ENCODE measurements at regions not wholly inside any gene's neighbourhood (a gene's known extent, or its start where the extent isn't known, plus 50 kb on each side); places are given as distances from the start of the nearest gene placed in this dataset.

- Histone ChIP-seq H3K27me3 (ENCODE audit: control insufficient read depth in 3 of 3, insufficient read depth in 3 of 3, low read length in 2 of 3) (no peaks in the 10 kb centered on the region), H3K27ac (ENCODE audit: low read depth in 1 of 2, low read length in 1 of 2) (no peak overlapping the region), H3K4me1 (ENCODE audit: control insufficient read depth in 5 of 5, insufficient read depth in 5 of 5, low read length in 5 of 5) (peaks cover 0 to 9% (median 3%) of the 10 kb centered on the region in 5 donors), H3K9ac (ENCODE audit: insufficient read depth in 1 of 2, low read length in 2 of 2) (no peak overlapping the region), H3K36me3 (ENCODE audit: control insufficient read depth in 4 of 4, insufficient read depth in 4 of 4, low read length in 4 of 4) (no peaks in the 10 kb centered on the region), H3K9me3 (ENCODE audit: control insufficient read depth in 4 of 4, insufficient read depth in 3 of 4, low read length in 3 of 4) (no peaks in the 10 kb centered on the region), H3K4me3 (no peak overlapping the region)
- DNase-seq (no peak), ATAC-seq (ENCODE audit: insufficient read depth, low FRiP score) (no peak)
- WGBS, 2 donors, result 59 to 66% methylated on average over 3 of the region's 3 CpGs
- TF ChIP-seq CTCF (IDR thresholded peaks at IDR 0.05; ENCODE audit: control extremely low read depth, extremely low read depth), result no peak
Observed at GRCh38 chr2:12205086-12205485, 458.7 kb downstream of the LPIN1 start.

- Histone ChIP-seq H3K9me3 (ENCODE audit: control insufficient read depth in 4 of 4, insufficient read depth in 3 of 4, low read length in 3 of 4) (no peaks in the 10 kb centered on the region), H3K27ac (ENCODE audit: low read depth in 1 of 2, low read length in 1 of 2) (no peak overlapping the region), H3K4me1 (ENCODE audit: control insufficient read depth in 5 of 5, insufficient read depth in 5 of 5, low read length in 5 of 5) (peaks cover 0 to 3% (median 2%) of the 10 kb centered on the region in 5 donors), H3K9ac (ENCODE audit: insufficient read depth in 1 of 2, low read length in 2 of 2) (no peak overlapping the region), H3K4me3 (no peak overlapping the region), H3K36me3 (ENCODE audit: control insufficient read depth in 4 of 4, insufficient read depth in 4 of 4, low read length in 4 of 4) (no peaks in the 10 kb centered on the region), H3K27me3 (ENCODE audit: control insufficient read depth in 3 of 3, insufficient read depth in 3 of 3, low read length in 2 of 3) (no peaks in the 10 kb centered on the region)
- TF ChIP-seq CTCF (IDR thresholded peaks at IDR 0.05; ENCODE audit: control extremely low read depth, extremely low read depth), result no peak
- DNase-seq (no peak), ATAC-seq (ENCODE audit: insufficient read depth, low FRiP score) (no peak)
- WGBS, 2 donors, result 73 to 76% methylated on average over 1 of the region's 1 CpG
Observed at GRCh38 chr2:12207491-12207890, 461.1 kb downstream of the LPIN1 start.

GRCh38 chr2:12210016-12210933, 463.8 kb downstream of the LPIN1 start:
- Histone ChIP-seq H3K9me3 (ENCODE audit: control insufficient read depth in 4 of 4, insufficient read depth in 3 of 4, low read length in 3 of 4) (no peaks in the 10 kb centered on the region), H3K4me1 (ENCODE audit: control insufficient read depth in 5 of 5, insufficient read depth in 5 of 5, low read length in 5 of 5) (peaks cover 0 to 6% (median 0%) of the 10 kb centered on the region in 5 donors), H3K27me3 (ENCODE audit: control insufficient read depth in 3 of 3, insufficient read depth in 3 of 3, low read length in 2 of 3) (no peaks in the 10 kb centered on the region), H3K36me3 (ENCODE audit: control insufficient read depth in 4 of 4, insufficient read depth in 4 of 4, low read length in 4 of 4) (no peaks in the 10 kb centered on the region), H3K27ac (ENCODE audit: low read depth in 1 of 2, low read length in 1 of 2) (no peak overlapping the region), H3K9ac (ENCODE audit: insufficient read depth in 1 of 2, low read length in 2 of 2) (no peak overlapping the region), H3K4me3 (no peak overlapping the region)
- DNase-seq, result no peak
- TF ChIP-seq CTCF (IDR thresholded peaks at IDR 0.05; ENCODE audit: control extremely low read depth, extremely low read depth), result no peak
- no peak for ATAC-seq (ENCODE audit: insufficient read depth, low FRiP score)
- 96 to 97% methylated on average over 17 of the region's 17 CpGs for WGBS, 2 donors

Measured in lung (tissue), 11 donors.